Mesendoderm (in vitro differentiated cells): ENCODE measurements at regions not wholly inside any gene's neighbourhood (a gene's known extent, or its start where the extent isn't known, plus 50 kb on each side); places are given as distances from the start of the nearest gene placed in this dataset.

Experiments
- DNase-seq: peaks from one replicate; pipeline ENCODE4 v3.0.0; 2013
- H2AK5ac ChIP-seq: 2 replicates; pipeline ENCODE4 v1.6.1; 2013; ENCODE audit warnings: low read length, inconsistent platforms
- H2BK120ac ChIP-seq: 2 replicates; pipeline ENCODE4 v1.6.1; 2013; ENCODE audit warnings: low read depth, mild to moderate bottlenecking, low read length, moderate library complexity, mixed read lengths
- H2BK15ac ChIP-seq: replicated peaks from 2 replicates; pipeline ENCODE4 v1.6.1; 2013; ENCODE audit warnings: low read depth, mild to moderate bottlenecking, moderate library complexity
- H2BK5ac ChIP-seq: 2 replicates; pipeline ENCODE4 v1.6.1; 2013; ENCODE audit warnings: low read length, inconsistent platforms
- H3K18ac ChIP-seq: 2 replicates; pipeline ENCODE4 v1.6.1; 2013; ENCODE audit warnings: mild to moderate bottlenecking, low read length, mixed read lengths
- H3K23ac ChIP-seq: one replicate; pipeline ENCODE4 v1.6.1; 2013; ENCODE audit warnings: low read length
- H3K27ac ChIP-seq: 2 replicates; pipeline ENCODE4 v1.5.1; 2013; ENCODE audit warnings: low read depth, mild to moderate bottlenecking, inconsistent platforms, low read length, moderate library complexity
- H3K27me3 ChIP-seq: 2 replicates; pipeline ENCODE4 v1.6.1; 2013; ENCODE audit warnings: low read length, control low read depth, mild to moderate bottlenecking, inconsistent platforms; ENCODE audit not compliant: insufficient read depth, poor library complexity
- H3K36me3 ChIP-seq: 2 replicates; pipeline ENCODE4 v1.6.1; 2013; ENCODE audit warnings: low read length, inconsistent platforms; ENCODE audit not compliant: control insufficient read depth, insufficient read depth
- H3K4ac ChIP-seq: one replicate; pipeline ENCODE4 v1.6.1; 2013; ENCODE audit warnings: low read depth, mild to moderate bottlenecking, low read length, moderate library complexity
- H3K4me1 ChIP-seq: 2 replicates; pipeline ENCODE4 v1.6.1; 2013; ENCODE audit warnings: low read depth, low read length, inconsistent platforms; ENCODE audit not compliant: control insufficient read depth
- H3K4me2 ChIP-seq: 2 replicates; pipeline ENCODE4 v1.6.1; 2013; ENCODE audit warnings: low read length
- H3K4me3 ChIP-seq: 2 replicates; pipeline ENCODE4 v1.5.1; 2013; ENCODE audit warnings: mild to moderate bottlenecking, low read length
- H3K56ac ChIP-seq: one replicate; pipeline ENCODE4 v1.6.1; 2013; ENCODE audit warnings: low read length
- H3K79me1 ChIP-seq: 2 replicates; pipeline ENCODE4 v1.6.1; 2013; ENCODE audit warnings: low read length, inconsistent platforms
- H3K79me2 ChIP-seq: 2 replicates; pipeline ENCODE4 v1.6.1; 2013; ENCODE audit warnings: mild to moderate bottlenecking, low read length; ENCODE audit not compliant: control insufficient read depth, insufficient read depth
- H3K9ac ChIP-seq: 2 replicates; pipeline ENCODE4 v1.6.1; 2013; ENCODE audit warnings: low read length, inconsistent platforms
- H4K5ac ChIP-seq: one replicate; pipeline ENCODE4 v1.6.1; 2013; ENCODE audit warnings: low read length
- H4K8ac ChIP-seq: one replicate; pipeline ENCODE4 v1.6.1; 2013; ENCODE audit warnings: low read depth, mild to moderate bottlenecking, control low read depth, low read length, moderate library complexity
- WGBS: extraction: QIAGEN DNeasy Blood & Tissue Kit; methylation state at CpG from one replicate; pipeline ENCODE4 v1.1.7; 2013; ENCODE audit warnings: low lambda C conversion rate, missing lambda C conversion rate; ENCODE audit not compliant: insufficient coverage; ENCODE audit errors: extremely low coverage; 5-methylcytosine and 5-hydroxymethylcytosine counted together

DNA sequence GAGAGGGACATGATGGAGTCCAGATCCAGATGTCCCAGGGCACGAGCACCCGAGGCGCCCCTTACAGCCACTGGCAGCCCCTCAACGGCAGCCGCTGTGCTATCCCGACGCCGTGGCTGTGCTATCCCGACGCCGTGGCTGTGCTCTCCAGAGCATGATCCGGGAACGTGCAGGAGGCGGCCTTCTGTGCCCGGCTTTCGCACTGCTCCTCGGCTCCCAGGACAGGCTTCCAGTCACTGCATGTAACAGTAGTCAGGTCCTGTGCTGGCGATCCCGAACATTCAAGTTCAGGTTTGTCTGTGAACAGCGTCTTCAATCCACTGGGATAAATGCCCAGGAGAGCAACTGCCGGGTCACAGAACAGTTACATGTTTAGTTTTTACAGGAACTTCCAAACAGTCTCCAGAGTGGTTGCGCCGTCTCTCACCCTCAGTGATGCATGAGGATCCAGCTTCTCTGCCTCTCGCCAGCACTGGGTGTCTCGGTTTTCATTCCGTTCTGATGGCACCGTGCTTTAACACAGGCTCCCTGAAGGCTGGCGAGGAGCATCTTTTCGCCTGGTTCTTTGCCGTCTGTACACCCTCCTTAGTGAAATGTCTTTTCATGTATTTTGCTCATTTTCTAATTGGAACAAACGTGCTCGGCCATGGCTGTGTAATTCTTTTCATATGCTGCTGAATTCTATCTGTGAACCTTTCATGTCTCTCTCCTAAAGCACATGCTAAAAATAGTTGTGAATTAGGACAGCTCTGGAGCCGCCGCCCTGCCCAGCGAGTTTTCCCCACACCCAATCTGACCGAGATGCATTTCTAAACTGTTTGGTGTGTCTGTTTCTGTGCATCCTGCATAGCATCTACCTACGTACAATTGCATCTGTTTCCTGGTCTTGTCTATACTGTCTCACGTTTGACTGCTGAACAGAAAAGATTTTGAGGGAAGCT is 72.6 kb upstream of the METRNL start:
- Histone ChIP-seq H3K56ac (no peak overlapping the region), H2BK15ac (no peak overlapping the region), H3K4me2 (no peak overlapping the region), H3K18ac (no peak overlapping the region), H3K23ac (no peak overlapping the region), H3K27me3 (no peaks in the 10 kb centered on the region), H3K9ac (no peak overlapping the region), H2AK5ac (no peak overlapping the region), H3K27ac (no peak overlapping the region), H3K79me2 (no peaks in the 10 kb centered on the region), H2BK120ac (no peak overlapping the region), H3K4me1 (no peaks in the 10 kb centered on the region), H4K8ac (no peak overlapping the region), H3K79me1 (no peaks in the 10 kb centered on the region), H3K4ac (no peak overlapping the region), H2BK5ac (no peak overlapping the region), H4K5ac (no peak overlapping the region), H3K36me3 (no peaks in the 10 kb centered on the region), H3K4me3 (no peak overlapping the region)
- WGBS, result no CpG with 5 or more reads among the region's 38 CpGs
- DNase-seq, result no peak

- Histone ChIP-seq H3K79me1 (no peaks in the 10 kb centered on the region), H3K56ac (no peak overlapping the region), H3K4ac (no peak overlapping the region), H4K5ac (no peak overlapping the region), H3K4me3 (no peak overlapping the region), H3K4me1 (no peaks in the 10 kb centered on the region), H3K27ac (no peak overlapping the region), H3K9ac (no peak overlapping the region), H2AK5ac (no peak overlapping the region), H3K27me3 (no peaks in the 10 kb centered on the region), H2BK5ac (no peak overlapping the region), H3K36me3 (no peaks in the 10 kb centered on the region), H3K4me2 (no peak overlapping the region), H4K8ac (no peak overlapping the region), H3K18ac (no peak overlapping the region), H2BK15ac (no peak overlapping the region), H3K79me2 (no peaks in the 10 kb centered on the region), H2BK120ac (no peak overlapping the region), H3K23ac (no peak overlapping the region)
- WGBS, result no CpG with 5 or more reads among the region's 33 CpGs
- DNase-seq, result no peak
Observed at GRCh38 chr17:83007504-83008185, 71.8 kb upstream of the METRNL start.

DNA sequence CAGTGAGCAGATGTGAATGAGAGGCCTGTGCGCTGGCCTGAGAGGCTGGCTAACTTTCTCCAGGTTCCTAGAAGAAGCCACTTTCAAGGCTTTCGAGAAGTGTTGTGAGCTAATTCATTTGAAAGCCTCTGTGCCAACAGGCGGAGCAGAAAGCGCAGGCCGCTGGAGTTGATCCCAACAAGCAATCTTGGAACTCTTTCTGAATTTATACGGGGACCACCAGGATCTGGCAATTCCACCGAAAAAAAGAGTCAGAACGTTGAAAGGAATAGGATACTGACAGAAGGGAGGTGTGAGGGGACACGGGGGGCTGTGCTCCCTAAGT is 71.3 kb upstream of the METRNL start:
- no peak for DNase-seq
- Histone ChIP-seq H3K9ac (no peak overlapping the region), H3K4ac (no peak overlapping the region), H3K79me1 (no peaks in the 10 kb centered on the region), H3K23ac (no peak overlapping the region), H3K4me3 (no peak overlapping the region), H3K79me2 (no peaks in the 10 kb centered on the region), H4K5ac (no peak overlapping the region), H3K56ac (no peak overlapping the region), H3K27ac (no peak overlapping the region), H4K8ac (no peak overlapping the region), H2AK5ac (no peak overlapping the region), H3K4me1 (no peaks in the 10 kb centered on the region), H2BK120ac (no peak overlapping the region), H3K18ac (no peak overlapping the region), H2BK15ac (no peak overlapping the region), H2BK5ac (no peak overlapping the region), H3K36me3 (no peaks in the 10 kb centered on the region), H3K27me3 (no peaks in the 10 kb centered on the region), H3K4me2 (no peak overlapping the region)
- no CpG with 5 or more reads among the region's 9 CpGs for WGBS

DNA sequence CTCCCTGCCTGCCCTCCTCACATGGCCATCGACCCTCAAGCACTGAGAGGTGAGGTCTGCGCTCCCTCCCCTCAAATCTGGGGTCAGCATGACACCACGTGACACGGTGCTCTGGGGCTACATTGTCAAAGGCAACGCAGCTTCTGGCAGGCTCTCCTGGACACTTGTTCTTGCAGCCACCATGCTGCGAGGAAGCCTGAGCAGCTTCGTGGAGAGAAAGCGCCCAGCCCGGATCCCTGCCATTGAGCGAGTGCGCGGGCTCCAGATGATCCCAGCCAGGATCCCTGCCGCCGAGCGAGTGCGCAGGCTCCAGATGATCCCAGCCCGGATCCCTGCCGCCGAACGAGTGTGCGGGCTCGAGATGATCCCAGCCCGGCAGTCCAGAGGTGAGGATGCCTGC is 70.9 kb upstream of the METRNL start:
- no peak overlapping the region for H3K9ac ChIP-seq
- H3K79me1 ChIP-seq, result no peaks in the 10 kb centered on the region
- WGBS, result no CpG with 5 or more reads among the region's 23 CpGs
- no peak overlapping the region for H4K5ac ChIP-seq
- no peak for DNase-seq
- H4K8ac ChIP-seq, result no peak overlapping the region
- H2BK15ac ChIP-seq, result no peak overlapping the region
- no peak overlapping the region for H3K18ac ChIP-seq
- H3K4me1 ChIP-seq, result no peaks in the 10 kb centered on the region
- H3K4ac ChIP-seq, result no peak overlapping the region
- H3K27me3 ChIP-seq, result no peaks in the 10 kb centered on the region
- H3K23ac ChIP-seq, result no peak overlapping the region
- H3K36me3 ChIP-seq, result no peaks in the 10 kb centered on the region
- no peak overlapping the region for H3K4me2 ChIP-seq
- no peak overlapping the region for H2BK120ac ChIP-seq
- no peak overlapping the region for H2AK5ac ChIP-seq
- no peak overlapping the region for H2BK5ac ChIP-seq
- H3K79me2 ChIP-seq, result no peaks in the 10 kb centered on the region
- no peak overlapping the region for H3K27ac ChIP-seq
- no peak overlapping the region for H3K56ac ChIP-seq
- H3K4me3 ChIP-seq, result no peak overlapping the region

DNA sequence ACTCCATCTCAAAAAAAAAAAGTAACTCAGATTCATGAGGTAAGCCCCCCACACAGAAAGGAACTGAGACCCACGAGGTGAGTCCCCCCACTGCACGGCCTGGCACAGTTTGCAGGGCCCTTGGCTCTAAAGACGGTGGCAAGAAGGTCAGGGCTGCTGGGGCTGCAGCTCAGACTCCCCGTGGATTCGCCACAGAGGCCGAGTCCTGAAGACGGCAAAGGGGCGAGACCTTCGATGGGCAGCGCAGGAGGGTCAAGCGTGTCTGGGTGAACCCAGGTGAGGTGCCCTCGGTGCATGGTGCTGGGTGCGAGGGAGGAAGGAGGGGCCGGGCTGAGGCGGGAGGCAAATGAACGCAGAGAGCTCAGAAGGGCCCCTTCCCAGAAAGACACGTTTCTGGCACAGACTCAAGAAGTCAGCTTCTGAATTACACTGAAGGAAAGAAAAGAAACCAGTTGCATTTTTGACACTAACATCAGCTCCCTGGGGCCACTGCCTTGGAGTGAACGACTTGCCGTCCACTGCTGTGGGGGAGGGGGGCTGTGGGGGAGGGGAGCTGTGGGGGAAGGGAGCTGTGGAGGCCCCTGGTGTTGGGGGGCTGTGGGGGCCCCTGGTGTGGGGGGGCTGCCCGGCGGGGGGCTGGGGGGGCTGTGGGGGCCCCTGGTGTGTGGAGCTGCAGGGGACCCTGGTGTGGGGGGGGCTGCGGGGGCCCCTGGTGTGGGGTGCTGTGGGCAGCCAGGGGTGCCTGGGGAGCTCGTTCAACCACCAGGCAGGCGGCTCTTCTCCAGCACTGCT is 69.8 kb upstream of the METRNL start:
- WGBS, result no CpG with 5 or more reads among the region's 24 CpGs
- H3K4me2 ChIP-seq, result no peak overlapping the region
- H3K23ac ChIP-seq, result no peak overlapping the region
- H2BK120ac ChIP-seq, result no peak overlapping the region
- H2BK15ac ChIP-seq, result no peak overlapping the region
- H3K27ac ChIP-seq, result no peak overlapping the region
- H3K4me3 ChIP-seq, result no peak overlapping the region
- H2AK5ac ChIP-seq, result no peak overlapping the region
- no peak overlapping the region for H3K56ac ChIP-seq
- H3K79me1 ChIP-seq, result no peaks in the 10 kb centered on the region
- H3K27me3 ChIP-seq, result no peaks in the 10 kb centered on the region
- H3K4me1 ChIP-seq, result no peaks in the 10 kb centered on the region
- H4K5ac ChIP-seq, result no peak overlapping the region
- DNase-seq, result no peak
- no peak overlapping the region for H3K9ac ChIP-seq
- H4K8ac ChIP-seq, result no peak overlapping the region
- no peak overlapping the region for H3K18ac ChIP-seq
- no peak overlapping the region for H2BK5ac ChIP-seq
- H3K4ac ChIP-seq, result no peak overlapping the region
- H3K36me3 ChIP-seq, result no peaks in the 10 kb centered on the region
- H3K79me2 ChIP-seq, result no peaks in the 10 kb centered on the region
